SH-SY5Y (cell line): ENCODE measurements at regions not wholly inside any gene's neighbourhood (a gene's known extent, or its start where the extent isn't known, plus 50 kb on each side); places are given as distances from the start of the nearest gene placed in this dataset.

Experiments
- GATA2 ChIP-seq: IDR thresholded peaks from 2 replicates; pipeline ENCODE4 v1.6.1; 2011; ENCODE audit warnings: mild to moderate bottlenecking, low read depth, low read length
- GATA3 ChIP-seq: IDR thresholded peaks from 2 replicates; pipeline ENCODE4 v1.6.1; 2011; ENCODE audit warnings: low read depth, mild to moderate bottlenecking, low read length, moderate library complexity

DNA sequence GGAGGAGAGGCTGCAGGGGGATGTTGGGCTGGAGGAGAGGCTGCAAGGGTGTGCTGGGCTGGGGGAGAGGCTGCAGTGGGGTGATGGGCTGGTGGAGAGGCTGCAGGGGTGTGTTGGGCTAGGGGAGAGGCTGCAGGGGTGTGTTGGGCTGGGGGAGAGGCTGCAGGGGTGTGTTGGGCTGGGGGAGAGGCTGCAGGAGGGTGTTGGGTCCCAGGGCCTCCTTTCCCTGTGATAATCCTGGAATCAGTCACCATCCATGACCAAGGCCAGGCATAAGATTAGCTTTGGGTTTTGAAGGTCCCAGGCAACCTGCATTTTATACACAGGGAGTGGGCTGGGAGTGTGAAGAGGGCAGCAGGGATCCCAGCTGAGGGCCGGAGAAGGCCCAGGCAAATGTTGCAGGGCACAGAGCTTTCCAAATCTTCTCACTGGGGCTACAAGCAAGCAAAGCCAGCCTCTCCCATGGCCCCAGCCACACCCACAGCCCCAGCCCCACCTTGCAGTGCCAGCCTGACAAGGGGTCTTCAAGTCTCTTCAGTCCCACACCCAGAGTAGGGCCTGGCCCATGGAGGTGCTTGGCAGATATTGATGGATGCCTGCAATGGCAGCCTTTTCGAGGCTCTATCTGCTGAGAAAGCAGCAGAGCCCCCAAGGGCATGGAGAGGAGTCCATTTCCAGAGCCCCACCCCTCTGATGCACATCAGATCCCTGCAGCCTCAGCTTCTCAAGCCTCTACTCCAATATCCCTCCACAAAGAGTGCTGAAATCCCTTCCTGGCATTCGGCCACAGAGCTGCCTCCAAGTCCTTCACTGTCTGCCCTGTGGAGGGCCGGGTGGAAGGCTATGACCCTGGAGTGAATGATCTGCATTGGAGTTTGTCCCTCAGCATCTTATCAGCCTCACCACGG lies 50.3 kb upstream of the GLI2 start:
- no peak for TF ChIP-seq GATA2
- TF ChIP-seq GATA3, result no peak
